DMS79 treated with DMSO at 0.1 percent for 48 hours (cell line): ENCODE measurements at regions not wholly inside any gene's neighbourhood (a gene's known extent, or its start where the extent isn't known, plus 50 kb on each side); places are given as distances from the start of the nearest gene placed in this dataset.

Experiments used
- DNase-seq: peaks from one replicate; lab custom pipeline; 2025; lab: John Stamatoyannopoulos, UW

GRCh38 chr2:105652014-105652796 is 92.5 kb upstream of the NCK2 start:
- no peak for DNase-seq

- no peak for DNase-seq
Measured at GRCh38 chr2:105649534-105649933, 95.2 kb upstream of the NCK2 start.

GRCh38 chr2:105647731-105648130 is 97.0 kb upstream of the NCK2 start:
- no peak for DNase-seq

GRCh38 chr2:105646774-105647076 is 98.0 kb upstream of the NCK2 start:
- no peak for DNase-seq

GRCh38 chr2:105645938-105646773 is 98.6 kb upstream of the NCK2 start:
- peak; percentile 34 for DNase-seq

GRCh38 chr2:105645031-105645937 is 99.4 kb upstream of the NCK2 start:
- no peak for DNase-seq

GRCh38 chr2:105644174-105644980 is 100.3 kb upstream of the NCK2 start:
- no peak for DNase-seq

- no peak for DNase-seq
Measured at GRCh38 chr2:105643405-105644173, 101.1 kb upstream of the NCK2 start.

GRCh38 chr2:105641389-105641811 is 103.3 kb upstream of the NCK2 start:
- DNase-seq: no peak

- DNase-seq: no peak
Measured at GRCh38 chr2:105640246-105640645, 104.5 kb upstream of the NCK2 start.

- no peak for DNase-seq
Measured at GRCh38 chr2:105636109-105636740, 108.5 kb upstream of the NCK2 start.

- DNase-seq: no peak
Measured at GRCh38 chr2:105635564-105635963, 109.1 kb upstream of the NCK2 start.

GRCh38 chr2:105634198-105634597 is 110.5 kb upstream of the NCK2 start:
- no peak for DNase-seq

GRCh38 chr2:105631922-105632321 is 112.8 kb upstream of the NCK2 start:
- DNase-seq: no peak

- DNase-seq: no peak
Measured at GRCh38 chr2:105631011-105631410, 113.7 kb upstream of the NCK2 start.

GRCh38 chr2:105629634-105630033 is 115.1 kb upstream of the NCK2 start:
- no peak for DNase-seq

- DNase-seq: peak; percentile 74
Measured at GRCh38 chr2:105627534-105627933, 117.2 kb upstream of the NCK2 start.

GRCh38 chr2:105626966-105627340 is 117.8 kb upstream of the NCK2 start:
- DNase-seq: no peak

GRCh38 chr2:105626212-105626965 is 118.3 kb upstream of the NCK2 start:
- DNase-seq: no peak

GRCh38 chr2:105625632-105626031 is 119.1 kb upstream of the NCK2 start:
- DNase-seq: no peak
